ENCODE measurements at regions not wholly inside any gene's neighbourhood (a gene's known extent, or its start where the extent isn't known, plus 50 kb on each side); places are given as distances from the start of the nearest gene placed in this dataset.
A peak's percentile ranks its signal among the peaks of the same experiment; 100 is the strongest.

GRCh38 chrX:148229801-148230303 is 248.7 kb downstream of the FMR1NB start:
- no peaks in the 10 kb centered on the region for H3K36me3 ChIP-seq (ENCODE audit: insufficient read depth, low read length)
- H4K20me1 ChIP-seq (ENCODE audit: insufficient read depth, low read length): no peaks in the 10 kb centered on the region
- H3K27ac ChIP-seq (ENCODE audit: low read depth, low read length): no peak overlapping the region
- no peaks in the 10 kb centered on the region for H3K36me3 Mint-ChIP-seq (ENCODE audit: low read depth, unreplicated experiment)
- peaks cover 4% of the 10 kb centered on the region for H3K9me3 Mint-ChIP-seq (ENCODE audit: unreplicated experiment)
- no peak overlapping the region for H3K4me3 Mint-ChIP-seq (ENCODE audit: unreplicated experiment)
- no peaks in the 10 kb centered on the region for H3K9me3 ChIP-seq (ENCODE audit: insufficient read depth, low read depth, low read length)
- no peak for TF ChIP-seq CTCF (IDR thresholded peaks at IDR 0.05; ENCODE audit: insufficient read depth, low read depth, low read length)
- DNase-seq (ENCODE audit: low read depth) (no peak), FAIRE-seq (peak; percentile 67)
- H3K27ac Mint-ChIP-seq (ENCODE audit: unreplicated experiment): no peak overlapping the region
- H3K79me2 ChIP-seq (ENCODE audit: insufficient read depth, low read length): no peaks in the 10 kb centered on the region
- H2AFZ ChIP-seq (ENCODE audit: low read depth, low read length): no peak overlapping the region
- no peak overlapping the region for H3K4me3 ChIP-seq (ENCODE audit: insufficient read depth, low read depth, low read length)
- H3K4me1 ChIP-seq (ENCODE audit: insufficient read depth, low read length): no peaks in the 10 kb centered on the region
- H3K27me3 ChIP-seq (ENCODE audit: insufficient read depth, low read length): no peaks in the 10 kb centered on the region
- H3K9ac ChIP-seq (ENCODE audit: low read length): no peak overlapping the region
- H3K4me1 Mint-ChIP-seq (ENCODE audit: low read depth, unreplicated experiment): no peaks in the 10 kb centered on the region
- H3K27me3 Mint-ChIP-seq (ENCODE audit: low read depth, unreplicated experiment): no peaks in the 10 kb centered on the region
- no peak overlapping the region for H3K4me2 ChIP-seq (ENCODE audit: low read length)

GRCh38 chrX:148259990-148260389 is 240.4 kb upstream of the AFF2 start:
- no peak overlapping the region for H3K4me3 Mint-ChIP-seq (ENCODE audit: unreplicated experiment)
- Histone ChIP-seq H4K20me1 (ENCODE audit: insufficient read depth, low read length) (no peaks in the 10 kb centered on the region), H3K36me3 (ENCODE audit: insufficient read depth, low read length) (no peaks in the 10 kb centered on the region), H3K9ac (ENCODE audit: low read length) (no peak overlapping the region), H3K27ac (ENCODE audit: low read depth, low read length) (no peak overlapping the region), H2AFZ (ENCODE audit: low read depth, low read length) (no peak overlapping the region), H3K27me3 (ENCODE audit: insufficient read depth, low read length) (no peaks in the 10 kb centered on the region), H3K4me2 (ENCODE audit: low read length) (no peak overlapping the region), H3K79me2 (ENCODE audit: insufficient read depth, low read length) (no peaks in the 10 kb centered on the region), H3K4me1 (ENCODE audit: insufficient read depth, low read length) (no peaks in the 10 kb centered on the region), H3K4me3 (ENCODE audit: insufficient read depth, low read depth, low read length) (no peak overlapping the region), H3K9me3 (ENCODE audit: insufficient read depth, low read depth, low read length) (no peaks in the 10 kb centered on the region)
- FAIRE-seq (no peak), DNase-seq (ENCODE audit: low read depth) (no peak)
- no peaks in the 10 kb centered on the region for H3K36me3 Mint-ChIP-seq (ENCODE audit: low read depth, unreplicated experiment)
- peaks cover 5% of the 10 kb centered on the region for H3K9me3 Mint-ChIP-seq (ENCODE audit: unreplicated experiment)
- TF ChIP-seq EZH2 (IDR thresholded peaks at IDR 0.05; ENCODE audit: insufficient read depth, low read length) (no peak), CTCF (IDR thresholded peaks at IDR 0.05; ENCODE audit: insufficient read depth, low read depth, low read length) (no peak)
- no peak overlapping the region for H3K27ac Mint-ChIP-seq (ENCODE audit: unreplicated experiment)
- no peaks in the 10 kb centered on the region for H3K4me1 Mint-ChIP-seq (ENCODE audit: low read depth, unreplicated experiment)
- H3K27me3 Mint-ChIP-seq (ENCODE audit: low read depth, unreplicated experiment): no peaks in the 10 kb centered on the region

- Histone ChIP-seq H3K79me2 (ENCODE audit: insufficient read depth, low read length) (no peaks in the 10 kb centered on the region), H3K9ac (ENCODE audit: low read length) (no peak overlapping the region), H4K20me1 (ENCODE audit: insufficient read depth, low read length) (no peaks in the 10 kb centered on the region), H3K4me2 (ENCODE audit: low read length) (no peak overlapping the region), H3K9me3 (ENCODE audit: insufficient read depth, low read depth, low read length) (no peaks in the 10 kb centered on the region), H3K4me1 (ENCODE audit: insufficient read depth, low read length) (no peaks in the 10 kb centered on the region), H3K36me3 (ENCODE audit: insufficient read depth, low read length) (no peaks in the 10 kb centered on the region), H3K4me3 (ENCODE audit: insufficient read depth, low read depth, low read length) (no peak overlapping the region), H3K27ac (ENCODE audit: low read depth, low read length) (no peak overlapping the region), H2AFZ (ENCODE audit: low read depth, low read length) (no peak overlapping the region), H3K27me3 (ENCODE audit: insufficient read depth, low read length) (no peaks in the 10 kb centered on the region)
- Mint-ChIP-seq H3K4me1 (ENCODE audit: low read depth, unreplicated experiment) (no peaks in the 10 kb centered on the region), H3K27ac (ENCODE audit: unreplicated experiment) (no peak overlapping the region), H3K9me3 (ENCODE audit: unreplicated experiment) (no peaks in the 10 kb centered on the region), H3K4me3 (ENCODE audit: unreplicated experiment) (no peak overlapping the region), H3K27me3 (ENCODE audit: low read depth, unreplicated experiment) (no peaks in the 10 kb centered on the region), H3K36me3 (ENCODE audit: low read depth, unreplicated experiment) (no peaks in the 10 kb centered on the region)
- TF ChIP-seq EZH2 (IDR thresholded peaks at IDR 0.05; ENCODE audit: insufficient read depth, low read length): no peak
- TF ChIP-seq CTCF (IDR thresholded peaks at IDR 0.05; ENCODE audit: insufficient read depth, low read depth, low read length): no peak
- FAIRE-seq (peak; percentile 60), DNase-seq (ENCODE audit: low read depth) (no peak)
These were observed 234.6 kb upstream of the AFF2 start for GRCh38 chrX:148265829-148266228.
